Raji (cell line): ENCODE measurements at regions not wholly inside any gene's neighbourhood (a gene's known extent, or its start where the extent isn't known, plus 50 kb on each side); places are given as distances from the start of the nearest gene placed in this dataset.

Source experiments
- POLR2A ChIP-seq: IDR thresholded peaks from 2 replicates; pipeline ENCODE4 v1.6.1; 2011; ENCODE audit warnings: low read depth, low read length, control low read depth; ENCODE audit not compliant: insufficient read depth

DNA sequence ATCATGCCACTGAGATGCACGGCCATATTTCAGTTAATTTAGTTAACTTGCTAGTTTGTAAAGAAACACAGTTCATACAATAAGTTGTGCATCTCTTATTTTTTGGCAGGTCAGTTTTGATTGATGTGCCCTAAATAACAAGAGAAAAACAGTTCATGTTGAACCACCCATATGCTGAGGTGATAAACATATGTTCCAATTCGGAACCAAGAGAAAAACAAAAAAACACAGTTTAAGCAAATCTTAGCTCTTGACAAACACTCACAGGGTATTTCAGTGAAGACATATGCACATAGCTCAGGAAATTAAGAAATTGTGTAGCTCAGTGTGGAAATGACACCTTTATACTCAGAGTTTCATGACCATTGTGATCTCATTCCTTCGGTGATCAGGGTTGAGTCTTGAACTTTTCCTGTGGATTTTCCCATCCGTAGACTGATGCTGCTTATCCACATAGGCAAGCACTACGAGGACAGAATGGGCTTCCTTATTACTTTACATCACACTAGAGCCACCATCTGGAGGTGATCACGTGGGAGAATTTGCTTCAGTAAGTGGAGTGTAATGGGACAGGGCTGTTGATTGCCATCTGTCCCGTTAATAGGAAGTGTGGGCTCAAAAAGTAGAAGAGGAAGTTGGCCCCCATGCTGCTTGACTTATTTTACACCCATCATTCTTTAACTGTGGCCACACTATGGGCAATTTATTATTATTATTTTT, 773.0 kb downstream of the MTRR start:
- no peak for TF ChIP-seq POLR2A

DNA sequence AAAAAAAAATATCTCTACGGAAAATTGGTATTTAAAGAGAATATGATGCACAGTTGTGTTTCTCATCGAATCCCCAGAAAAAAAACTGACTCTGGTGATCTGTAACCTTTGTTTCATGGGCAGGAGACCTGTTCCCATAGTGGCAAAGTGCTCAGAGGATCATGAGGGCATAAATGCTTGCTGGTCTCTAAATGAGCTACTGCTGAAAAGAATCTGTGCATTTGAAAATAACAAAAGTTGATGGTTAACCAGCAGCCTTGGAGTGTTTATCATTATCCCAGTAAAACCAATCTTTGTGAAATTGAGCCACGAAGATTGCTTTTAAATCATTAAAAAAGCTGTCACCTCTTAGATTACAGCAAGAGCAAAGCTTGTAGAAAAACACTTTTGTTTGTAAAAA, 775.4 kb downstream of the MTRR start:
- no peak for TF ChIP-seq POLR2A

DNA sequence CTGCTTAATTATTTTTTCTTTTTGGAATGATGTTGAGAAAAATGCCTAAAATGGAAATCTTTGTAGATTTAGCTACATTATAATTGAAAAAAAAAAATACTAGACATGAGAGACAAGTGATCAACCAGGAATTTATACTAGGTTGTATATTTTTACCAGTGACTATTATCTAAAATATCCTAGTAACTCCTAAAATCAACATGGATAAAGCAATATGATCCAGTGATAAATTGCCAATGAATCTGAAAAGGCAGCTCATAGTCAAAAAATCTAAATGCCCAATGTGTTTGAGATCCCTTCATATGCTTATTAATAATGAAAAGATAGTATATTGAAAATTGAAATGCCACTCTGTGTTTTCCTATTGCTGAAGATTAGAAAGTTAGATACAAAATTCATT, 778.2 kb downstream of the MTRR start:
- TF ChIP-seq POLR2A = no peak

DNA sequence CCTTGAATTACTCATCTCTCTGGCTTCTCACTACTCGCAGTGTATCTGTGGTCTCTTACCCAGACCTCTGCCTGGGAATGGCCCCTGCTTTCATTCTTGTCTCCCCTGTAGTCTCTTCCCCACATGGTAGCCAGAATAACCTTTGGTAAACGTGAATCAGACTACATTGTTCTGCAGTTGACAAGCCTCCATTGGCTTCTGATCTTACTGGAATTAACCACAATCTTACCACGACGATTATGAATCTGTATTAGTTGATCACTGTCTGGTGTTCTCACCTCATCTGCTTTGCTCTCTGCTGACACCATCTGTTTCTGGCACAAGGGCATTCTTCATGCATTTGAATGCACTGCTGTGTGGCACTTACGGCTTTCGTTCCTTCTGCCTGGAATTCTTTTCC, 781.2 kb downstream of the MTRR start:
- TF ChIP-seq POLR2A = no peak

DNA sequence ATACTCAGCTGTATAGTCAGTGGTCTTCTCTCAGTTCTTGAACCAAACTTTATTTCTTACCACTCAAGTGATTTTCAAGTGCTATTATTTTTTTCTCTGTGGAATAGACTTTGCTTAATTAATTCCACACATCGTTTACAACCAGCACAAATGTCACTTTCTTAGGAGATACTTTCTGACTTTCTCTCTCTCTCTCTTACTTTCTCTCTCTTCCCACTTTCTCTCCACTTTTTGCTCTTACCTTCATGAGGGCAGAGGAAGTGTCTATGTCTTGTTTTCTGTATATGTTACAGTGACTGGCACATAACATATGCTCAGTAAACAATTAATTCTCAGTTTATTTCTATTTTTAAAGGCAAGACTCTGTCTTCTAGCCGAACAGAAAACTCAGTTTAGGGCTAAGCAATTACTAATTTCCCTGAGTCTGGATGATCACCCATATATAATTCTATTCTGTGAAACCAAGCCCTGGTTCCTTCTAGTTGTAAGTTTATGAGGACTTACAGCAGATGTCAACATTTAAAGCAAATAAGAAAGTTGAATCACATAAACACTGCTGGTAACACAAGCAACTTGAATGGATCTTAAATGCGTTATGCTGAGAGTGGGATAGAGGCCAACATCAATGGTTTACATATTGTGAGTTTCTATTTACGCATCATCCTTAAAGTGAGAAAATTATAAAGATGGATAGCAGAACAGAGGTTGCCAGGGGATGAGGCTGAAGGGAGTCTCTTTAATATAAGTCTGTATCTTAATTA, 791.4 kb downstream of the MTRR start:
- no peak for TF ChIP-seq POLR2A

DNA sequence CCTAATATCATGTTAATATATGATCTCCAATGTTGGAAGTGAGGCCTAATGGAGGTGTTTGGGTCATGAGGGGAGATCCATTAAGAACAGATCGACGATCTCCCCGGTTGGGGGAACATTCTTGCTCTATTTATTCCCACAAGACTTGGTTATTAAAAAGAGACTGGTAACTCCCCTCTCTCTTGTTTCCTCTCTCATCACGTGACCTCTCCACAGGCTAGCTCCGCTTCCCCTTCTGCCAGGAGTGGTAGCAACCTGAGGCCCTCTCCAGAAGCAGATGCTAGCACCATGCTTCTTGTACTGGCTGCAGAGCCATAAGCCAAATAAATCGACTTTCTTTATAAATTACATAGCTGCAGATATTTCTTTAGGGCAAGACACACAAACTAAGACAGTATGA, 794.4 kb downstream of the MTRR start:
- TF ChIP-seq POLR2A = no peak

DNA sequence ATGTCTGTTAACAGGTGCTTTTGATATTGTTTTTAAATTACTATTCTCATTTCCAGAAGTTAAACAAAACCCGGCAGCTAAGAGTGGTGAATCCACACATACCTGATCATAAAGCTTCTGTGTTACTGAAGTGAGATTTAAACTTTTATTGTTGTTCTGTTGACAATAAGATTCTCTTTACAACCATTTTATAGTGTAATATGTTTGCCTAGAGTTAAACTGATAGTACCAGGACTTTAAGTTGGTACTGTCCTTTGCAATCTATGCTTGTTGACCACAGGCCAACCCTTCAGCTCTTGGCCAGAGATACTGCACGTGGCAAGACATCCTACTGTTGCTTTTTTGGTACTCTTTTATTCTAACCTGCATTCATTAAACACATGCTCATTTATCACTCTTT, 806.2 kb downstream of the MTRR start:
- TF ChIP-seq POLR2A = no peak

DNA sequence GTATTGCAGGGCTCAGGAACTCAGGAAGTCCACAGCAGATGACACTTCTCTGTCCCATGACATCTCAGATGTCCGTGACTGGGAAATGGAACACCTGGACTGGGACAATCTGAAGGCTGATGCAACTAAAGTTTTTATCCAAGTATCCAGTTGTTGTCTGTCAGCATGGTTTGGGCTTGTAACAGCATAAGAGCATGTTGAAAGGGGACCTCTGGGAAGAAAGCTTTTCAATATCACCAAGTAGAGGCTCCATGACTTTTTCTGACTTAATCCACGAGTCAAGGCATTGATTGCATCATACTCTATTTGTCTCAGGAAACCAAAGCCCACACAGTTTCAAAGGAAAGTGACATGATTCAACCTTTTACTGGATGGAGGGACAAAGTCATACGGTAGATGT, 807.7 kb downstream of the MTRR start:
- no peak for TF ChIP-seq POLR2A

DNA sequence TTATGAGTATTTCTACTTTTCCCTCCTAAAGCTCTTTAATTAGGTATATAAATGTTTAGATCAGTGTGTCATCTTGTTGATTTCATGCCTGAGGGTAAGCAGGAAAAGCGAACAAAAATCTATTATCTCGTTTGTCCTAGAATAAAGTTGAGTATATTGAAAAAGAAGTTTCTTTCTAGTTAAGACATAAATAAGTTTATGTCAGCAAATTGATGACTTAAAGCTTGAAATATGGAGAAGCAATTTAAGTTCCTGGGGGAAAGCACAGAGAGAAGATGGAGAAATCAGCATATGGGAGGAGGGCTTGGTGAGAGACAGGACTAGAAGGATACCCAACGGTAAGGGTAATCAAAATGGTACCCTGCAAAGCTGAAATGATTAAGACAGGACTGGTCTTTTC, 813.4 kb downstream of the MTRR start:
- no peak for TF ChIP-seq POLR2A

DNA sequence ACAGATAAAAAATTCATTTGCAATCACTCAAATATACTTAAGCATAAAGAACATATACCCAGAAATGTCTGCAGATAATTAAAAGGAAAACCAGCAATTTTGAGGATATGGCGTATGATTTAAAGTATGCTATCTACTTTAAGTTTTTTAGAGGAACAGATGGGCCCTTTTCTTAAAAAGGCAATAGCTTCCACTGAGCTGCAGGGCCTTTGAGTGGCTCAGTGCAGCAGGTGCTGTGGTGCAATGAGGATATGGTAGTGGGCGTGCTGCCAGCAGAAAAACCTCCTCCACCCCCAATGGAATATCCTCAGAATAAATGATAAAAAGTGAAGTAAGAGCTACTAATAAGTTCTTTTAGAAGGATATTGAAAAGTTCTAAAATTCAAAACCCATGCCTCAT, 814.5 kb downstream of the MTRR start:
- TF ChIP-seq POLR2A = no peak

DNA sequence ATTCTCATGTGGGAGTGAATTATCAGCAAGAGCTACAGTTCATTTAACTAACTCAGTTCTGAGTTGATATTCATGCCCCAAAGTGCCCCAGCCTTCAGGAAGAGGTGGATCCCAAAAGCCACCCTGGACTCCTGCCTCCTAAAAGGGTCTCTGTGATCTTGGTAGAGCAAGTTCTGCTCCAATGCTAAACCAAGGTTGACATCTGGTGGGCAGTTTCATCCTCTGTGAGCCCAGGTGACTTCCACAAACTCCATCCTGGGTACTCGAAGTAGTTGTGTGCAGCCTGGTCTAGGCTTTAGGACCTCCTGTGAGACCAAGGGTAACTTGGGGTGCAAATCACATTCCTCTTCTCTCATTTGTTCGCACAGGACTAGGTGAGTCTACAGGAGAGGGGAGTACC, 816.8 kb downstream of the MTRR start:
- no peak for TF ChIP-seq POLR2A

DNA sequence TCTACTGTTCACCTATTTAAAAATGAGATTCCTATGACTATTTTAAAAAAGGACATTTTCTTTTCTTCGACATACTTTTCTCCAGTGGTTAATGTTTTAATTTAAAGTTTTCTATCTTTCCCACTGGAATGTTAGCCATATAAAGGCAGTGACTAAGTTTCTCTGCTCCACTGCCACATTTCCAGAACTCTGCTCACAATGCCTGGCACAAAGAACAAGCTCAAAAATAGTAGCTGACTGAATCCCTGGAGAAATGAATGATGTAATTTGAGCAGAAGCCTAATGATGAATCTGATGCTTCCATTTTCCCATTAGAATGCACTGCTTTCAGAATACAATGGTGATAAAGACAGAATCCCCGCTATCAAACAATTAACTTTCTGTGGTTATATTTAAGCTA, 817.8 kb downstream of the MTRR start:
- no peak for TF ChIP-seq POLR2A

DNA sequence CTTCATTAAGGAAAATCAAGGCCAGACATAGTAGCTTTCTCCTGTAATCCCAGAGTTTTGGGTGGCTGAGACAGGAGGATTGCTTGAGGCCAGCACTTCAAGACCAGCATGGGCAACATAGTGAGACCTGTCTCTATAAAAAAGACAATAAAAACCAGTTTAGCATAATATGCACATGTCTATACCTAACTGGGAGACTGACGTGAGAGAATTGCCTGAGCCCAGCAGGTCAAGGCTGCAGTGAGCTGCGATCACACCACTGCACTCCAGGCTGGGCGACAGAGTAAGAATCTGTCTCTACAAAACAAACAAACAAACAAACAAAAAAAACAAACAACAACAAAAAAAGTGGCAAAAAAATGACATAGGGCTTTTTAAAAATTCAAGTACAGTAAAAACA, 820.8 kb downstream of the MTRR start:
- no peak for TF ChIP-seq POLR2A

DNA sequence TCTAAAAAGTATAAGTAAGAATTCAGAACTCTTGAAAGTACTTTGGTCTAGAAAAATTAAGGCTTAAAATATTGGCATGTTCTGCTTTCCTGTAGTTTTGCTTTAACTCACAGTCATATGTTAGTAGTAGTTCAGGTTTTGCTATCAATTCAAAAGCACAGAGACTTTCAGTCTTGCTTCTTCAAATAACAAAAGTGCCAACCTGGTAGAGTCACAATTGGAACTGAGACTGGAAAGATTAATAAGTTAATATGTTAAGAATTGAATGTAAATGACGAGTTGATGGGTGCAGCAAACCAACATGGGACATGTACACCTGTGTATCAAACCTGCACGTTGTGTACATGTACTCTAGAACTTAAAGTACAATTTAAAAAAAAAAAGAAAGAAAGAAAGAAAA, 822.3 kb downstream of the MTRR start:
- TF ChIP-seq POLR2A = no peak

DNA sequence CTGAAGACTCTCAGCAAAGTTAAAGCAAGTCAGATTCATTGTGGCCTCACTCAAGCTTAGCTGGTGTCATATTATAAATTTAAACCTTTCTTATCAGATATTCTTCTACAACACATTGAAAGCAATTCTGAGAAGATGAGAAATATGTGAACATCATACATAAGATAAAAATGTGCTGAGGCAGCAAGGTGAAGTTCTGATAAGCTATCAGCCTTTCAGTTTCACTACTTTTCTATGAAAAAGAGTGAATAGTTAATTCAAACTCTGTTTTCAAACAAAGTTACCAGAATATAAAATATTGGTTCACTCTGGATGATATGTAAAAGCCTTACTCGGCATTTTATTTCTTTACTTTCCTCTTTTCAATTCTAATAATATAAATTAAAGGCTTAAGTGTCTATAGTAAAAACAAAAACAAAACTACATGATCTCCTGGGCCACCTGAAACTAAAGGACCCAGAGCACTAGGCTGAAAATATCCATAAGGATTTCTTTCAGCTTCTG, 824.4 kb downstream of the MTRR start:
- no peak for TF ChIP-seq POLR2A

DNA sequence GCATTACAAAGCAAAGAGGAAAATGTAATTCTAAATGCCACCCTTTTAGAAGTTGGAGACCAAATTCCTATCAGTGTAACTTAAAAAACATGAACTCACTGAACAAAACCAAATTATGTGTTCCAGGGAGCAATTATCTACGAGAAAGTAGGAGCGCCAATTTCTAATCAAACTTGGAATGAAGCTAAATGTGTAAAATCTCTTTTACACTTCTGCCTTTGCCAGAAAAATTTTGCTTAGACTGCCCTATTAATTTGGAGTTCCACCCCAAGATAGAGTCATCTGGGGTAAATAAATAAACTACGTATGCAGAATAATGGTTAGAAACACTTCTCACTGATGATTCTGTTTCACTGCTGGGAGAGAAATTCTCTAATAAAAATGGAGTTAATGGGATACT, 825.6 kb downstream of the MTRR start:
- TF ChIP-seq POLR2A = no peak
